Femur (tissue), 1 donor: ENCODE measurements at regions not wholly inside any gene's neighbourhood (a gene's known extent, or its start where the extent isn't known, plus 50 kb on each side); places are given as distances from the start of the nearest gene placed in this dataset.
A peak's percentile ranks its signal among the peaks of the same experiment; 100 is the strongest.
"Not testable (repeated sequence)": the region's sequence is repeated elsewhere in the genome, so short reads cannot be mapped to it uniquely, and the experiment has no call there.

Experiments used
- DNase-seq: peaks from one replicate; pipeline ENCODE4 v3.0.0-alpha.2; 2017

- no peak for DNase-seq
Observed at GRCh38 chr2:176885001-176885643, 327.5 kb upstream of the HNRNPA3 start.

- DNase-seq: no peak
Observed at GRCh38 chr2:176885661-176886060, 326.9 kb upstream of the HNRNPA3 start.

GRCh38 chr2:176891105-176891504 lies 321.5 kb upstream of the HNRNPA3 start:
- peak; percentile 18 for DNase-seq

GRCh38 chr2:176891857-176892256 lies 320.7 kb upstream of the HNRNPA3 start:
- no peak for DNase-seq

GRCh38 chr2:176892676-176893226 lies 319.8 kb upstream of the HNRNPA3 start:
- no peak for DNase-seq

GRCh38 chr2:176895158-176895557 lies 317.4 kb upstream of the HNRNPA3 start:
- DNase-seq: no peak

- no peak for DNase-seq
Observed at GRCh38 chr2:176902454-176902853, 310.1 kb upstream of the HNRNPA3 start.

- not testable (repeated sequence) for DNase-seq
Observed at GRCh38 chr2:176904053-176904452, 308.5 kb upstream of the HNRNPA3 start.

GRCh38 chr2:176907341-176907740 lies 305.3 kb upstream of the HNRNPA3 start:
- no peak for DNase-seq

- DNase-seq: no peak
Observed at GRCh38 chr2:176910828-176911227, 301.8 kb upstream of the HNRNPA3 start.

- DNase-seq: no peak
Observed at GRCh38 chr2:176913955-176914354, 298.6 kb upstream of the HNRNPA3 start.

- peak; percentile 41 for DNase-seq
Observed at GRCh38 chr2:176914371-176914770, 298.2 kb upstream of the HNRNPA3 start.

- not testable (repeated sequence) for DNase-seq
Observed at GRCh38 chr2:176922545-176922944, 290.0 kb upstream of the HNRNPA3 start.

- no peak for DNase-seq
Observed at GRCh38 chr2:176923205-176923604, 289.4 kb upstream of the HNRNPA3 start.

GRCh38 chr2:176924909-176925534 lies 287.6 kb upstream of the HNRNPA3 start:
- no peak for DNase-seq

- DNase-seq: no peak
Observed at GRCh38 chr2:176926453-176926852, 286.1 kb upstream of the HNRNPA3 start.

- DNase-seq: not testable (repeated sequence)
Observed at GRCh38 chr2:176929387-176929786, 283.2 kb upstream of the HNRNPA3 start.

GRCh38 chr2:176931588-176932563 lies 280.7 kb upstream of the HNRNPA3 start:
- DNase-seq: no peak

GRCh38 chr2:176934131-176934530 lies 278.5 kb upstream of the HNRNPA3 start:
- DNase-seq: no peak

GRCh38 chr2:176934869-176935415 lies 277.7 kb upstream of the HNRNPA3 start:
- DNase-seq: peak; percentile 67

GRCh38 chr2:176935543-176936102 lies 277.0 kb upstream of the HNRNPA3 start:
- no peak for DNase-seq

GRCh38 chr2:176936410-176936809 lies 276.2 kb upstream of the HNRNPA3 start:
- DNase-seq: no peak

GRCh38 chr2:176944998-176945397 lies 267.6 kb upstream of the HNRNPA3 start:
- DNase-seq: no peak
